ENCODE measurements at regions not wholly inside any gene's neighbourhood (a gene's known extent, or its start where the extent isn't known, plus 50 kb on each side); places are given as distances from the start of the nearest gene placed in this dataset.

DNA sequence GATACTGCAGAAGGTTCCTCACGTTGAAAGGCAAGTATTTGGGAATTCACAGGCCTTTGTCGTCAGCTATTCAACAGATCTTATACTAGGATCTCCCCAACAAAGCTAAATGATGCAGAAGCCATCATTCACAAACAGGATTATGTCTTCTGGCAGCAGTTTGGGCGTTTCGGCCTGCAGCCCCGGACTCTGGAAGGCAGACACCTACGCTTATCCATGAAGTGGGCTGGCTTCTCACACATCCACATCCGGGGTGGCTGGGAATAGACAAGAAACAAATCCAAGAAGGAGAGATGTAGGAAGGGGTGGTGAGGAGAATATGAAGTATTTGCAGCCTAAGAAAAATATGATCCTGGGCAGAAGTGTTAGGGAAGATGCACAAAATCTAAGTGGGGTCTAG, 471.9 kb downstream of the AGTPBP1 start:
- TF ChIP-seq MAFK (IDR thresholded peaks at IDR 0.05; ENCODE audit: low read depth, low read length) = no peak
- TF ChIP-seq POLR2A (IDR thresholded peaks at IDR 0.05; ENCODE audit: low read depth, low read length) = no peak
- TF ChIP-seq, protein P1, sequence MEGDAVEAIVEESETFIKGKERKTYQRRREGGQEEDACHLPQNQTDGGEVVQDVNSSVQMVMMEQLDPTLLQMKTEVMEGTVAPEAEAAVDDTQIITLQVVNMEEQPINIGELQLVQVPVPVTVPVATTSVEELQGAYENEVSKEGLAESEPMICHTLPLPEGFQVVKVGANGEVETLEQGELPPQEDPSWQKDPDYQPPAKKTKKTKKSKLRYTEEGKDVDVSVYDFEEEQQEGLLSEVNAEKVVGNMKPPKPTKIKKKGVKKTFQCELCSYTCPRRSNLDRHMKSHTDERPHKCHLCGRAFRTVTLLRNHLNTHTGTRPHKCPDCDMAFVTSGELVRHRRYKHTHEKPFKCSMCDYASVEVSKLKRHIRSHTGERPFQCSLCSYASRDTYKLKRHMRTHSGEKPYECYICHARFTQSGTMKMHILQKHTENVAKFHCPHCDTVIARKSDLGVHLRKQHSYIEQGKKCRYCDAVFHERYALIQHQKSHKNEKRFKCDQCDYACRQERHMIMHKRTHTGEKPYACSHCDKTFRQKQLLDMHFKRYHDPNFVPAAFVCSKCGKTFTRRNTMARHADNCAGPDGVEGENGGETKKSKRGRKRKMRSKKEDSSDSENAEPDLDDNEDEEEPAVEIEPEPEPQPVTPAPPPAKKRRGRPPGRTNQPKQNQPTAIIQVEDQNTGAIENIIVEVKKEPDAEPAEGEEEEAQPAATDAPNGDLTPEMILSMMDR (conservative IDR thresholded peaks at IDR 0.05; ENCODE audit: low read depth, low read length) = no peak
- TF ChIP-seq RAD21 (IDR thresholded peaks at IDR 0.05; ENCODE audit: low read length) = no peak
- TF ChIP-seq, protein P2, sequence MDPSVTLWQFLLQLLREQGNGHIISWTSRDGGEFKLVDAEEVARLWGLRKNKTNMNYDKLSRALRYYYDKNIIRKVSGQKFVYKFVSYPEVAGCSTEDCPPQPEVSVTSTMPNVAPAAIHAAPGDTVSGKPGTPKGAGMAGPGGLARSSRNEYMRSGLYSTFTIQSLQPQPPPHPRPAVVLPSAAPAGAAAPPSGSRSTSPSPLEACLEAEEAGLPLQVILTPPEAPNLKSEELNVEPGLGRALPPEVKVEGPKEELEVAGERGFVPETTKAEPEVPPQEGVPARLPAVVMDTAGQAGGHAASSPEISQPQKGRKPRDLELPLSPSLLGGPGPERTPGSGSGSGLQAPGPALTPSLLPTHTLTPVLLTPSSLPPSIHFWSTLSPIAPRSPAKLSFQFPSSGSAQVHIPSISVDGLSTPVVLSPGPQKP (IDR thresholded peaks at IDR 0.05; ENCODE audit: borderline replicate concordance, low read depth, low read length) = no peak
- TF ChIP-seq RFX5 (IDR thresholded peaks at IDR 0.05; ENCODE audit: low read depth, low read length) = no peak
- no peak for TF ChIP-seq SMC3 (IDR thresholded peaks at IDR 0.05; ENCODE audit: low read depth, low read length)
- TF ChIP-seq MXI1 (IDR thresholded peaks at IDR 0.05; ENCODE audit: borderline replicate concordance, low read depth, low read length) = no peak
- TF ChIP-seq, protein P3, sequence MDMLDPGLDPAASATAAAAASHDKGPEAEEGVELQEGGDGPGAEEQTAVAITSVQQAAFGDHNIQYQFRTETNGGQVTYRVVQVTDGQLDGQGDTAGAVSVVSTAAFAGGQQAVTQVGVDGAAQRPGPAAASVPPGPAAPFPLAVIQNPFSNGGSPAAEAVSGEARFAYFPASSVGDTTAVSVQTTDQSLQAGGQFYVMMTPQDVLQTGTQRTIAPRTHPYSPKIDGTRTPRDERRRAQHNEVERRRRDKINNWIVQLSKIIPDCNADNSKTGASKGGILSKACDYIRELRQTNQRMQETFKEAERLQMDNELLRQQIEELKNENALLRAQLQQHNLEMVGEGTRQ (IDR thresholded peaks at IDR 0.05; ENCODE audit: low read depth, low read length) = no peak
- TF ChIP-seq RCOR1 (IDR thresholded peaks at IDR 0.05; ENCODE audit: insufficient replicate concordance, low read length) = no peak
- no peak for TF ChIP-seq CEBPB (IDR thresholded peaks at IDR 0.05; ENCODE audit: low read depth, low read length)
- no peak for TF ChIP-seq NFE2L2 (IDR thresholded peaks at IDR 0.05; ENCODE audit: low read depth, low read length)
- no peak for TF ChIP-seq CHD1 (IDR thresholded peaks at IDR 0.05; ENCODE audit: low read depth, low read length)
- no peak for TF ChIP-seq BHLHE40 (IDR thresholded peaks at IDR 0.05; ENCODE audit: low read depth, low read length)
- no peak for TF ChIP-seq FOS (IDR thresholded peaks at IDR 0.05; ENCODE audit: low read depth, low read length)
- no peak for TF ChIP-seq MAZ (IDR thresholded peaks at IDR 0.05; ENCODE audit: borderline replicate concordance, low read depth, low read length)
- DNase-seq = no peak
- H3K14ac ChIP-seq (replicated peaks; ENCODE audit: low read depth, low read length) = no peak overlapping the region
- no peak overlapping the region for H2AFZ ChIP-seq (replicated peaks; ENCODE audit: low read length, poor library complexity)
- H3K4me3 ChIP-seq (ENCODE audit: insufficient read depth, low read depth, low read length) = no peak overlapping the region
- no peak overlapping the region for H4K91ac ChIP-seq (ENCODE audit: insufficient read depth, low read depth, low read length)
- H3K18ac ChIP-seq (ENCODE audit: low read depth, low read length) = no peak overlapping the region
- no peaks in the 10 kb centered on the region for H3K79me1 ChIP-seq (ENCODE audit: low read depth in 1 of 2, low read length in 2 of 2)
- H2BK15ac ChIP-seq (ENCODE audit: low read depth, low read length) = no peak overlapping the region
- no peak overlapping the region for H4K5ac ChIP-seq (ENCODE audit: low read depth, low read length)
- H3K27ac ChIP-seq (ENCODE audit: insufficient read depth, low read length) = no peak overlapping the region
- intact Hi-C loops (cut with micrococcal nuclease) = no loop called here
- whole genome bisulfite sequencing, 2 experiments (ENCODE audit: extremely low coverage in 2 of 2, insufficient read length in 1 of 2) = 60% methylated on average over 1 of the region's 7 CpGs; no CpG with 5 or more reads in 1 of the 2 experiments
- H2BK20ac ChIP-seq (ENCODE audit: low read depth, low read length) = no peak overlapping the region
- ChIA-PET CTCF (no interaction called here), POLR2A (ENCODE audit: unreplicated experiment) (no interaction called here)
- no peak overlapping the region for H2BK5ac ChIP-seq (ENCODE audit: low read depth, low read length, poor library complexity, severe bottlenecking)
- no peak overlapping the region for H2AK5ac ChIP-seq (ENCODE audit: low read depth, low read length)
- no peak overlapping the region for H2AK9ac ChIP-seq (replicated peaks; ENCODE audit: low read depth, low read length, poor library complexity)
- H3K9ac ChIP-seq (ENCODE audit: low read depth, low read length) = no peak overlapping the region
- no peak overlapping the region for H3K4me2 ChIP-seq (ENCODE audit: low read depth, low read length)
- H3K36me3 ChIP-seq (ENCODE audit: control insufficient read depth, insufficient read depth, low read length) = no peaks in the 10 kb centered on the region
- H4K20me1 ChIP-seq (ENCODE audit: insufficient read depth, low read length) = no peaks in the 10 kb centered on the region
- H4K8ac ChIP-seq (ENCODE audit: low read depth in 2 of 2, low read length in 2 of 2) = no peak overlapping the region
- BruUV-seq (replicated peaks) = no TSS peak
- H3K56ac ChIP-seq (ENCODE audit: extremely low read depth, insufficient read depth, low read length) = no peak overlapping the region
- H3K23ac ChIP-seq (ENCODE audit: low read depth, low read length) = no peak overlapping the region
- in situ Hi-C loops (cut with MboI; ENCODE audit: low sequenced_read_pairs) = no loop called here
- H3K4ac ChIP-seq (ENCODE audit: low read depth, low read length) = no peak overlapping the region
- peaks cover 13% of the 10 kb centered on the region for H3K9me3 ChIP-seq (ENCODE audit: control insufficient read depth, insufficient read depth, low read length)
- no peak overlapping the region for H2BK120ac ChIP-seq (ENCODE audit: low read depth, low read length)
- no peaks in the 10 kb centered on the region for H3K9me1 ChIP-seq (ENCODE audit: insufficient read depth, low read length)
- ATAC-seq (ENCODE audit: low read depth) = no peak
- no peaks in the 10 kb centered on the region for H3K27me3 ChIP-seq (ENCODE audit: control insufficient read depth, insufficient read depth, low read length)
- no peaks in the 10 kb centered on the region for H3K4me1 ChIP-seq (ENCODE audit: control insufficient read depth, insufficient read depth, low read length)
- dilution Hi-C loops (cut with HindIII; ENCODE audit: low sequenced_read_pairs, unreplicated experiment) = no loop called here
